Activated T-cell treated with anti-CD3 and anti-CD28 coated beads for 4 hours (primary cell): ENCODE measurements at regions not wholly inside any gene's neighbourhood (a gene's known extent, or its start where the extent isn't known, plus 50 kb on each side); places are given as distances from the start of the nearest gene placed in this dataset.

ENCODE experiments used
- DNase-seq: peaks from one replicate; pipeline ENCODE4 v3.0.0-alpha.2; 2020

DNA sequence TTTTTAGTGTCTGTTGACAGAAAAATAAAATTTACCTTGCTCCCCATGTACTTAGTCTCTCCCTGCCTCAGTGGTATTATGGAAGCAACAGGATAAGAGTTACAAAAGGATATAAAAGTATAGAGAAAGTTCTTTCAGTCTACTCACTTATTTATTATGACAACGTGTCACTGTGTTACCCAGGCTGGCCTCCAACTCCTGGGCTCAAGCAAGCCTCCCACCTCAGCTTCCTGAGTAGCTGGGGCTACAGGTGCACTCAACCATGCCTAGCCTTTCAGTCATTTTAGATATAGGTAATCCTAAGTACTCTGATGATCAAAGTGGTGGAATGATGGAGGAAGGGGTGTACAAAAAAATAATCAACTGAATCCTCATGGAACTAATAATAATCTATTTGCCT lies 215.2 kb upstream of the MKLN1 start:
- DNase-seq = no peak

DNA sequence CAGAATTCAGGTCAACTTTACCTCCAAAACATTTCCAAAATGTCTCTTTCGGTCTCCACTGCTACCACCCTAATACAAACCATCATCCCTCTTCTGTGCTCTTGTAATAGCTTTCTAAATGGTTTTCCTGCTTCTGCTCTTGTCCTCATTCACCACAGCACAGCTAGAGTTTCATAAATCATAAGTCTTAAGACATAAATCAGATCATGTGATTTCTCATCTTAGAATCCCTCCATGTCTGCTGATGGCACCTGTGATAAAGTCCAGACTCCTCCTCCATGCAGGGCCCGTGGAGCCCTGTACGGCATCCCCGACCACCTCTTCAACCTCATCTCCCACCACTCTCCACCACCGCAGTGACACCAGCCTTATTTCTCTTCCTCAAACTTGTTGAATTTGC lies 212.3 kb upstream of the MKLN1 start:
- DNase-seq = no peak

GRCh38 chr7:131117439-131117838 lies 210.2 kb upstream of the MKLN1 start:
- DNase-seq = no peak

DNA sequence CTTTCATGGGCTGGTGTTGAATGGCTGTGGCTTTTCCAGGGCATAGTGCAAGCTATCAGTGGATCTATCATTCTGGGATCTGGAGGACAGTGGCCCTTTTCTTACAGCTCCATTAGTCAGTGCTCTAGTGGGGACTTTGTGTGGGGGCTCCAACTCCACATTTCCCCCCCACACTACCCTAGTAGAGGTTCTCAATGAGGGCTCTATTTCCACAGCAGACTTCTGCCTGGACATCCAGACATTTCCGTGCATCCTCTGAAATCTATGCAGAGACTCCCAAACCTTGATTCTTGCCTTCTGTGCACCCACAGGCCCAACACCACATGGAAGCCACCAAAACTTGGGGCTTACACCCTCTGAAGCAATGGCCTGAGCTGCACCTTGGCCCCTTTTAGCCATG lies 208.3 kb upstream of the MKLN1 start:
- DNase-seq = no peak

- no peak for DNase-seq
Observed at GRCh38 chr7:131122394-131122793, 205.3 kb upstream of the MKLN1 start.

DNA sequence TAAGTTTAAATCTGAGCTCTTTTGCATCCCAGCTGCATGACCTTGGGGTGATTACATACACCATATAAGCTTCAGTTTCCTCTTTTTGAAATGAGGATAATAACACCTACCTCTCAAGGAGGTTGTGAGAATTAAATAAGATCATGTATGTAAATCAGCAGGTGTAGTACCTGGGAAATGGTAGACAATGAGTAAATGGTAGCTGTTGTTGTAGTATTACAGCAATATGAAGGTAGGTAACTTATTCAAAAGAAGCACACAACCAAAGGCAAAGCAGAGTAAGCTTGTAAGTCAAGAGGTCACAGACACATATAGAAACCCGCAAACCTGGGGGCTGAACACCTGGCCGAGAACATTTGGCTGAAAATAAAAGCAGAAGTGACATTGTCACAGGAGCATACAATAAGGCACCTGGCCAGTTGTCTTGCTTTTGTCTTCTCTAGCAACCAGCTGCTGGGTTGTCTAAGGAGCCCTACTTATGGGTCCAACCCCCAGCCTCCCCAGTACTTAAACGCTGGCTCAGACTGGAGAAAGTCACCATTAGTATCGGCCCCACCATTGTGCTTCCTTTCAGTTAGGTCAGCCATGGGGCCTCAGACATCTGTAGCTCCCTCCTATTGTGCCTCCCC lies 203.6 kb upstream of the MKLN1 start:
- no peak for DNase-seq

DNA sequence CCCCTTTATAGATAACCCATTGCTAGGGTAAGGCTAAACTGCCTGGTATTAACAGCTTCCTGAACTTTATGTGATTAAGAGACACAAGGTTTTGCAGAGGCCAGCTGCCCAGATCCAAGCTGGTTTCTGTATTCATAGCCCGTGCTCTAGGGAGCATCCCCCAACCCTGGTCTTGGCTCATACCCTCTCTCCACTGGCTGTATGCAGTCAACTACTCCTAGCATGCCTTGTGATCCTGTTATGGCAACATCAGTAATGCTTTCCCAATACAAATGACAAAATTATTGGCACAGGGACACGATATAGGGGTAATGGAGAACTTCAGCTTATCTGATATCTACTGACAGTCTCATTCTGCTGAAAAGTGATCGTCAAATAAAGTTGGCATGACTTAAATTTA lies 202.8 kb upstream of the MKLN1 start:
- DNase-seq = no peak

DNA sequence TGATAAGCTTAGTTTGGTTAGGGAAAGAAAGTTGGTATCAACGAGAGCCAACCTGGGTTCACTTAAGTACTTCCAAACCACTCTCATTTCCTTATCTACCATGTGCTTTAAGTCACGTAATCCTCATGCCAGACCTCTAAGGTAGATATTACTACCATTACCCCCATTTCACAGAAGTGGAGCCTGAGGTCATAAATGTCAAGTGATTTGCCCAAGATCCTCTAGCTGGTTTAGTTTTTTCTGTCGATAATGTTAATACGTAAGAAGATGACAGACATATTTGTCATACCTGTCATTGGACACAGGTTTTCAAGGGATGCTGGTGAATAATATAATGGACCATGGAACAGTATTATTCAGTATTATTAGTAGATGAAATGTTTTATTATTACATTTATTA lies 197.4 kb upstream of the MKLN1 start:
- no peak for DNase-seq

DNA sequence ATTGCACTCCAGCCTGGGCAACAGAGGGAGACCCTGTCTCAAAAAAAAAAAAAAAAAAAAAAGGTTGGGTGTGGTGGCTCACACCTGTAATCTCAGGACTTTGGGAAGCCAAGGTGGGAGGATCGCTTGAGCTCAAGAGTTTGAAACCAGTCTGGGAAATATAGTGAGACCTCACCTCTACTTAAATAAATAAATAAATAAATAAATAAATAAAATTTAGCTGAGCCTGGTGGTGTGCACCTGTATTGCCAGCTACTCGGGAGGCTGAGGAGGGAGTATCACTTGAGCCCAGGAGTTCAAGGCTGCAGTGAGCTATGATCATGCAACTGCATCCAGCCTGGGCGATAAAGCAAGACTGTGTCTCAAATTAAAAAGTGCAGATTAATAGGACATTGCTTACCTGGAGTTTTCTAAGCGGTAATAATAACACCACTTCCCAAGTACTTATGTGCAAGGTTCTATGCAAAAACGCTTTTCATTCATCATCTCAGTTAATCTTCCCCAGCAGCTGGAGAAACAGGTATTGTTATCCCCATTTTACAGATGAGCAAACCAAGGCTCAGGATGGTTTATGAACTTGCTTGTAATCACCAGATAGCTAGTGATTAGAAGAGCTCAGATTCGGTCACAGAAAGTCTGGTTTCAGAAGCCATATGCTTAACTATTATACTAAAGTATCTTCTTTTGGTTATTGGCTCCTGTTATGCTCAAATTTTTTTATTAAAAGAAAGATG lies 196.5 kb upstream of the MKLN1 start:
- DNase-seq = no peak

DNA sequence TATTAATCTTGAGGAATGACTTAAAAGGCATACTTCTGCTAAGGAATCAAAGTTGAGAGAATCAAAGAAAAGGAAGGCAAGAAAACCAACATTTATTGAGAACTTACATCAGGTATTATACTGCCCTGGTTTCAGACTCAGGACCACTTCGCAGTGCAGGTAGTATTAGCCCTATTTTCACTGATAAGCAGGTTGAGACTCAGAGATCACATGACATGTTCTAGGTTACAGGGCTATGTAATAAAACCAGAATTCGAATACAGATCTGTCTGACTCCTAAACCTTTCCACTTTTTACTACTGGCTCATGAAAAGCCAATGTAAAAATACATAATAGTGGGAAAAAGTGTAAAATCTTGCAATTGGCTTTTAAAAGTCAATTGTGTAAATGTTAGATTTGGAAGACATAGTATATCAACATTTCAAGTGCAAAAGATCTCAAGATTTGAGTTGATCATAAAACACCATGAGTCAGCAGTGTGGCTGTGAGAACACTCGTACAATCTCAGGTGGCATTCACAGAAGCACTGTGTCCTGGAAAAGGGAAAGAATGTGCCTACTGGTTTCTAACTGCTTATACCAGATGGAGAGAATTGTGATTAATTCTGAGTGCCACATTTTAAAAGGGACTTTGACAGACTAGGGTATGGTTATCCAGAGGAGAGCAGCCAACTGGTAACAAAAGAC lies 195.8 kb upstream of the MKLN1 start:
- no peak for DNase-seq

DNA sequence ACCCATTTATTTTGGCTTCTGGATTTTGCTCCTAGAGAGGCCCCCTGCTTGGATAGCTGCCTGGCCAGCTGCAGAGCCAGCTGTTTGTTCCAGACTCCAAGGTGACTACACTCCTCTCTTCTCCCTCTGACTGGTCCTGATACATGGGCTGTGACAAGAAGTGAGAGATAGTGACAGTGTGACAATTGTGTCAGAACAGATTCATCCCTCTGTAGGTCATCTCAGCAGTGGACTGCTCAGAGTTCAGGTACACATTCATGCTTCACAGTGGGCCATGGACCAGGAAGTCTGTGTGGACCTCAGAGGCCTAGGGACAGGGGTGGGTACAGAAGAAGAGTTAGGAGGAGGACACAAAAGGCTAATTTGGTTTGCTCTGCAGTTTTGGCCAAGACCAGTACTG lies 188.2 kb upstream of the MKLN1 start:
- DNase-seq = no peak

DNA sequence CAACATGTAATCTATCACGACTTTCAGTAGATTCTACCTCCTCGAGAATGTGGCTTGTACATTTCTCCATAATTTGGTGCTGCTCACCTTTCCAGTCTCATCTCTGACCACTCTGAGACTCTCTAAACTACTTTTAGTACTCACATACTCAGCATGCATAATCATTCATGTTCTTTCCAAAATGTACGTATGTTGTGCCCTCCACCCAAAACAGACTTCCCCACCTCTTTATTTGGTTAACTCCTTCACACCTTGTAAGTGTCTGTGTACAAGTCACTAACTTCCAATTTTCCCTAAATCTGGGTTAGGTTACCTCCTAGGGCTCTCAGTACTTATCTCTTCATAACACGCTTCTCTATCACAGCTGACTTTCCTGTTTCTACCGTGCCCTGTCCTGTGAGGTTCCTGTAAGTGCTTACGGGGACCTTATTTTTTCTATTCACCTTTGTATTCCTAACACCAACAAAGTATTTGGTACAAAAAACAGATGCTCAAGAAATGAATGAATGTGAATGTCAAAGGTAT lies 186.2 kb upstream of the MKLN1 start:
- DNase-seq = no peak

- DNase-seq = no peak
Observed at GRCh38 chr7:131143869-131144268, 183.8 kb upstream of the MKLN1 start.

DNA sequence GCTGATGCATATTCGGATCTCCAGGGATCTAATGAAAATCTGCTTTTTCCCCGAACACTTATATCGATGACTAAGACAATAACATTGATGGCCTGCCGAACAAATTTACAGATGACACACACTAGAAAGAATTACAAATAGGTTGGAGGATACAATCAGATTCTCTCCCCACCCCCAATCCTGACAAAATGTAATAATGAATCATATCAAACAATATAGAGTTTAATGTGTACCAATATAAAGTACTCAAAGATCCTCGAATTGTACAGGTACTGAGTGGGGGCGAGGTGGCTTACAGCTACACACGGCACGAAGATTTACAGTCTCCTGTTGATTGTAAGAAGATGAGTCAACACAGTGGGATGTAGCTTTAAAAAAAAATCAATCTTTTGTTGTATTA lies 182.7 kb upstream of the MKLN1 start:
- no peak for DNase-seq

- no peak for DNase-seq
Observed at GRCh38 chr7:131145770-131146169, 181.9 kb upstream of the MKLN1 start.

DNA sequence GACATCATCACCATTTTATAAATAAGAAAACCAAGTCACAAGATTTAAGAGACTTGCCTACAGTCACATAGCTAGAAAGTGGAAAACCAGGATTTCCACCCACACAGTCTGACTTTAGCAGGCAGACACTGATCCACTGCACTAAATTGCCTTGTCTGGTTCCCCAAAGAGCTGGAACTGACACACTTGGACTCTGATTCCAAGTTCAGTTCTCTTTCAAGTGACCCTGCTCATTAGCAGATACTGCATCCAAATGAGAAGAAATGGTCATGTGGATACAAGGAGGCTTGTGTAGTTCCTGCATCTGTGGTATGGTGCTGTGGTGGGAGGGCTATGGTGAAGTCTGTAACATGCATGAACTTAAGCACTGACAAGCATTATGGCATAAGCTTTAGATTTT lies 180.1 kb upstream of the MKLN1 start:
- DNase-seq = no peak

GRCh38 chr7:131148258-131148657 lies 179.4 kb upstream of the MKLN1 start:
- DNase-seq = no peak

DNA sequence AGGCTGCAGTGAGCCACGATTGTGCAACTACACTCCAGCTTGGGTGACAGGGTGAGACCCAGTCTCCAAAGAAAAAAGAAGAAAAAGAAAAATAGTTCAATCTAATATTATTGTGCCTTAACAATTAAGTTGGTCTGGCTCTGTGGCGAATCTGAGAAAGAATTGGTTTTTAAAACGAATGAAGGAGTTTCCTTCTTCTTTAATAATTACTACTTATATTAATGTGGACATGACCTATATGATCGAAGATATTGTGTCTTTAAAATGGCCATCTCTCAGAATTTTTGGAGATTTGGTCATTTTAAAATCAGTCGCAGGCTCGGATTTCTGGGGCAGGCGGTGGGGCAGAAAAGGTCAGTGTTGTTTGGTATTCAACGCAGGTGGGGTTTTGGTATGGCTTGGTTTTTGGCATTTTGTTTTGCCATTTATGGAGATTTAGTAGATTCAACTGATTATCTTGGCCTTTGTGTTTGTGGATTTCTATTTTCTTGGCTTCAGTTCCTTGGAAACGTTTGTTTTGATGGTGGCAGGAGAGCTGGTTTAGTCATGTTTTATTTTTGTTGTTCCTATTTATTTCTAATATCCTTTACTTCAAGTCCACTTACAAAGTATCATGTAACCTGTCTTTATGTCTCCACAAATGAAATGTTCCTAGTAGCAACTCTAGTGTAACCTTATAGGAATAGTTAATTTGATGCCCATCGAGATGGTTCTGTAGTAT lies 178.8 kb upstream of the MKLN1 start:
- DNase-seq = no peak

DNA sequence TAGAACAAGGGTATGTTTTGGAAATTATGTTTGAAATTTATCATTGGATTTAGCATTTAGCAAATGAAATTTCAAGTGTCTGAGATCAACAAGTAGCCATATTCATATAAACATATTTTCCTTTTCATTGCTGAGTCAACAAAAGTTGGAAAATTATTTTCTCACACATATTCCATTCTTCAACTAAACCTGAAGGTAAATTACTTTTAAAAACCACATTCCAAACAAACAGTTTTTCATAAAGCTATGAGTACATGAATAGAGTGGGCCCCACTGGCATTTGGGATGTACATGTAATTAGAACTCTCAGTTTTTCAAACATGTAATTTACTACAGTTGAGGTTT lies 178.3 kb upstream of the MKLN1 start:
- no peak for DNase-seq

DNA sequence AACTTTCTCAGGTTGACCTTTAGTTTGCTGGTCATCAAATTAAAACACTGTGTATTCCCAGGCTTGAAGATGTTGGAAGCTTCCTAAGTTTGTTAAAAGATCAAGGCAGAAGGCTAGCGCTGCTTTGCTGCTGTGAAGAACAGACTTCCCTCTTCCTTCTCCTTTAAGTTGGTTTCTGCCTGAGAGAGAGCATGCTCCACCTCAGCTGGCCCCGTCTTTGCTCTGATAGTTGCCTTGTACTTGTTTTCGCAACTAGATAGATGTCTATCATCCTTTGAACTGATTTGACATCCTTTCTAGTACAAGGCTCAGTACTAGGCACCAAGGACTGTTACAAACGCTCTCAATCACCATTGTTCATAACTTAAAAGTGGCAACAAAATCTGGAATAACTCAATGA lies 177.8 kb upstream of the MKLN1 start:
- no peak for DNase-seq

DNA sequence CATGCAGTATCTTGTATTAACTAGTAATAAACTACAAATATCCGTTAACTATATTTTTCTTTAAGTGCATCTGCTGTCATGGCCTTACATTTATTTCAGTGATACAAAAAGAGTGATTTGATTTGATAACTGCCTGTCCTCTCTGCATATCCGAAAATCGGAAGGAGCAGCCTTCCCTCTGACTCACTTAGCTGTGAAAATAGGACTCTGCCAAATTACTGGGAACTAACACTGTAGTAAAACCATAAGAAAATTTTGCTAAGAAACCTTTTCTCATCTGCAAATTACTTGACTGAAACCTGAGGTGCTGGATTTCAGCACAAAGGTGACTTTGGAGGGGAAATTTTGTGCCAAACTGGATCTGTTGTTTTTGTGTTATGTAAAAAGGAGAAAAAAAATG lies 176.6 kb upstream of the MKLN1 start:
- no peak for DNase-seq

GRCh38 chr7:131152766-131153165 lies 174.9 kb upstream of the MKLN1 start:
- no peak for DNase-seq

DNA sequence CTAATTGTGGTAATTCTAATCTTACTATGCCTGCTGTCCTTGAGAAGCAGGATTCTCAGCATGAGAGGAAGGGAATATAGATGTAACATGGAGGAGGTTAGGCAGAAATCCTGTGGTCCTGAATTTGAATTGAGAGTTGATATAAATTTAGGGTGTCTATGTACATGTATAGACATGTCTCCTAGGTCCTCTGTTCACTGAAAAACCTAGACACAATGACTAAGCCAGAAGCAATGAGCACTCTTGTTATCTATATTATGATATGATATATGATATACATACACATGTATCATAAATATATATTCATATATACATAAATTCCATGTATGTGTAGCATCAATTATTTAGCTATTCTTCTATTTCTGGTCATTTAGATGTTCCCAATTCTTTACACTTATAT lies 173.3 kb upstream of the MKLN1 start:
- DNase-seq = no peak
